ENCODE measurements at regions not wholly inside any gene's neighbourhood (a gene's known extent, or its start where the extent isn't known, plus 50 kb on each side); places are given as distances from the start of the nearest gene placed in this dataset.

- intact Hi-C loops (cut with DNase I), result no loop called here
- H3K27ac ChIP-seq, result no peak overlapping the region
- H3K4me1 ChIP-seq, result no peaks in the 10 kb centered on the region
- peaks cover 12% of the 10 kb centered on the region for H3K36me3 ChIP-seq
- H3K9me3 ChIP-seq, result no peaks in the 10 kb centered on the region
- DNase-seq (no peak), ATAC-seq (no peak)
- no peaks in the 10 kb centered on the region for H3K27me3 ChIP-seq (ENCODE audit: low read depth)
- TF ChIP-seq CTCF (IDR thresholded peaks at IDR 0.05), result no peak
- H3K4me3 ChIP-seq, result no peak overlapping the region
Observed at GRCh38 chr14:71658261-71658860, 273.9 kb upstream of the RGS6 start.

GRCh38 chr14:71659159-71659558, 273.1 kb upstream of the RGS6 start:
- Histone ChIP-seq H3K27ac (no peak overlapping the region), H3K4me1 (no peaks in the 10 kb centered on the region), H3K4me3 (no peak overlapping the region), H3K27me3 (ENCODE audit: low read depth) (no peaks in the 10 kb centered on the region), H3K9me3 (no peaks in the 10 kb centered on the region), H3K36me3 (peaks cover 12% of the 10 kb centered on the region)
- no peak for ATAC-seq
- no peak for TF ChIP-seq CTCF (IDR thresholded peaks at IDR 0.05)
- DNase-seq, result no peak
- intact Hi-C loops (cut with DNase I), result no loop called here

- DNase-seq (no peak), ATAC-seq (no peak)
- no peaks in the 10 kb centered on the region for H3K4me1 ChIP-seq
- H3K36me3 ChIP-seq, result peaks cover 12% of the 10 kb centered on the region
- H3K27me3 ChIP-seq (ENCODE audit: low read depth), result no peaks in the 10 kb centered on the region
- H3K27ac ChIP-seq, result no peak overlapping the region
- intact Hi-C loops (cut with DNase I), result no loop called here
- TF ChIP-seq CTCF (IDR thresholded peaks at IDR 0.05), result no peak
- H3K9me3 ChIP-seq, result no peaks in the 10 kb centered on the region
- H3K4me3 ChIP-seq, result no peak overlapping the region
Observed at GRCh38 chr14:71661441-71661840, 270.8 kb upstream of the RGS6 start.

GRCh38 chr14:71662291-71662790, 269.9 kb upstream of the RGS6 start:
- no peak for DNase-seq
- Histone ChIP-seq H3K27me3 (ENCODE audit: low read depth) (no peaks in the 10 kb centered on the region), H3K27ac (no peak overlapping the region), H3K4me3 (no peak overlapping the region), H3K4me1 (no peaks in the 10 kb centered on the region), H3K36me3 (peaks cover 12% of the 10 kb centered on the region), H3K9me3 (no peaks in the 10 kb centered on the region)
- no peak for ATAC-seq
- no peak for TF ChIP-seq CTCF (IDR thresholded peaks at IDR 0.05)
- intact Hi-C loops (cut with DNase I), result no loop called here

GRCh38 chr14:71665157-71665556, 267.1 kb upstream of the RGS6 start:
- DNase-seq (no peak), ATAC-seq (no peak)
- Histone ChIP-seq H3K4me1 (no peaks in the 10 kb centered on the region), H3K4me3 (no peak overlapping the region), H3K27ac (no peak overlapping the region), H3K9me3 (no peaks in the 10 kb centered on the region), H3K27me3 (ENCODE audit: low read depth) (no peaks in the 10 kb centered on the region), H3K36me3 (peaks cover 12% of the 10 kb centered on the region)
- TF ChIP-seq CTCF (IDR thresholded peaks at IDR 0.05), result no peak
- intact Hi-C loops (cut with DNase I), result no loop called here
